ENCODE measurements at regions not wholly inside any gene's neighbourhood (a gene's known extent, or its start where the extent isn't known, plus 50 kb on each side); places are given as distances from the start of the nearest gene placed in this dataset.
"Not testable (repeated sequence)": the region's sequence is repeated elsewhere in the genome, so short reads cannot be mapped to it uniquely, and the experiment has no call there.

GRCh38 chr9:7653262-7653661, 146.3 kb downstream of the DMAC1 start:
- Histone ChIP-seq H3K27me3 (ENCODE audit: insufficient read depth, low read length, poor library complexity, severe bottlenecking) (no peaks in the 10 kb centered on the region), H3K4me3 (ENCODE audit: low read length) (no peak overlapping the region), H3K36me3 (ENCODE audit: insufficient read depth, low read length) (no peaks in the 10 kb centered on the region), H3K27ac (ENCODE audit: low read depth, low read length) (no peak overlapping the region), H3K9me3 (ENCODE audit: low read length) (no peaks in the 10 kb centered on the region), H3K4me1 (ENCODE audit: insufficient read depth, low read length) (no peaks in the 10 kb centered on the region)
- Mint-ChIP-seq H3K9me3 (peaks cover 0 to 2% (median 0%) of the 10 kb centered on the region in 5 donors), H3K27me3 (no peaks in the 10 kb centered on the region), H3K4me3 (no peak overlapping the region), H3K36me3 (peaks cover 0 to 3% (median 0%) of the 10 kb centered on the region in 3 donors), H3K4me1 (peaks cover 0 to 5% (median 5%) of the 10 kb centered on the region in 3 donors), H3K27ac (no peak overlapping the region)
- POLR2A ChIA-PET: interaction anchor here (0.6 kb wide), 1 partner anchor 24 kb away, joined by 13 read pairs; no protein-coding TSS in a partner anchor
- DNase-seq: no peak
- CTCF ChIA-PET: no interaction called here

- Mint-ChIP-seq H3K4me1 (no peaks in the 10 kb centered on the region), H3K9me3 (peaks cover 0 to 4% (median 3%) of the 10 kb centered on the region in 5 donors), H3K27ac (no peak overlapping the region), H3K36me3 (peaks cover 0 to 3% (median 0%) of the 10 kb centered on the region in 3 donors), H3K4me3 (no peak overlapping the region), H3K27me3 (peaks cover 0 to 2% of the 10 kb centered on the region in 2 donors)
- no peaks in the 10 kb centered on the region for H3K27me3 ChIP-seq (ENCODE audit: insufficient read depth, low read length, poor library complexity, severe bottlenecking)
- no peaks in the 10 kb centered on the region for H3K4me1 ChIP-seq (ENCODE audit: insufficient read depth, low read length)
- no peak overlapping the region for H3K4me3 ChIP-seq (ENCODE audit: low read length)
- ChIA-PET CTCF (no interaction called here), POLR2A (no interaction called here)
- H3K9me3 ChIP-seq (ENCODE audit: low read length): no peaks in the 10 kb centered on the region
- no peaks in the 10 kb centered on the region for H3K36me3 ChIP-seq (ENCODE audit: insufficient read depth, low read length)
- DNase-seq: no peak
- no peak overlapping the region for H3K27ac ChIP-seq (ENCODE audit: low read depth, low read length)
Measured at GRCh38 chr9:7640231-7640630, 159.3 kb downstream of the DMAC1 start.

GRCh38 chr9:7639471-7639870, 160.1 kb downstream of the DMAC1 start:
- no peaks in the 10 kb centered on the region for H3K36me3 Mint-ChIP-seq
- CTCF ChIA-PET: no interaction called here

DNA sequence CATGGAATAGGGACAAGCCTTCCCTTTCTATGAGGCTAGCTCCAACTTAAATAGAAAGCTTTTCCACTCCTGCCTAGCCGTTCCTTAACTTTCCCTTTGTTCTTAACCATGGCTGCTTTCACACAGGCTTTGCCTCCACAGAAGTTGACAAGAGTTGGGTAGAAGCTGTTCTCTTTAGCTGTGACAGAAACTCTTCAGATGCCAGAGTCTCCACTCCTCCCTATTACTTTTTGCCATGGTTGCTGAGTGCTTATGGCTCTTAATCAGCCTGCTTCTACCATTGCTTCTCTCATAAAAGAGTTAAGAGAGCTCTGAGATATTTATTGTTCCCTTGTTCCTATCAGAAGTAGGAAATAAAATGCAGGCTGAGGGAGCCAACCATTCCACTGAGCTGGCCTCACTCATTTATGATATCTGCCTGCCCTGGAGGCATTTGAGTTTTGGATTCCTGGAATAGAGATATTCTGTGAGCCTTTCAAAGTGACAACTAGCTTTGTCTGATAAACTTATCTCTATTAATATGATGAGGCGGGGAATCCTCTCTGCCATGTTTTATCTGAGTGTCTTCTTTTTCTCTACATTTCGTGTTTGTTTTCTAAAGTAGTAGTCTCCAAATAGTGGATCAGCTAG, 162.6 kb downstream of the DMAC1 start:
- Histone ChIP-seq H3K27me3 (ENCODE audit: insufficient read depth, low read length, poor library complexity, severe bottlenecking) (no peaks in the 10 kb centered on the region), H3K4me3 (ENCODE audit: low read length) (no peak overlapping the region), H3K27ac (ENCODE audit: low read depth, low read length) (no peak overlapping the region), H3K9me3 (ENCODE audit: low read length) (no peaks in the 10 kb centered on the region), H3K36me3 (ENCODE audit: insufficient read depth, low read length) (no peaks in the 10 kb centered on the region), H3K4me1 (ENCODE audit: insufficient read depth, low read length) (no peaks in the 10 kb centered on the region)
- Mint-ChIP-seq H3K4me1 (no peaks in the 10 kb centered on the region), H3K36me3 (peaks cover 0 to 3% (median 0%) of the 10 kb centered on the region in 3 donors), H3K9me3 (peaks cover 0 to 3% (median 0%) of the 10 kb centered on the region in 5 donors), H3K27me3 (peaks cover 0 to 2% of the 10 kb centered on the region in 2 donors), H3K4me3 (no peak overlapping the region), H3K27ac (peak overlapping the region in 1 of 8 donors; percentile 5)
- POLR2A ChIA-PET: interaction anchor here (0.7 kb wide), 1 partner anchor 11 kb away, joined by 3 read pairs; no protein-coding TSS in a partner anchor
- CTCF ChIA-PET: no interaction called here
- DNase-seq: no peak

More at GRCh38 chr9:7639471-7639870, 160.1 kb downstream of the DMAC1 start:
- Mint-ChIP-seq H3K27me3 (peaks cover 0 to 2% of the 10 kb centered on the region in 2 donors), H3K4me3 (no peak overlapping the region), H3K9me3 (no peaks in the 10 kb centered on the region), H3K27ac (no peak overlapping the region), H3K4me1 (no peaks in the 10 kb centered on the region)
- no peak overlapping the region for H3K4me3 ChIP-seq (ENCODE audit: low read length)
- no peaks in the 10 kb centered on the region for H3K9me3 ChIP-seq (ENCODE audit: low read length)
- no peaks in the 10 kb centered on the region for H3K4me1 ChIP-seq (ENCODE audit: insufficient read depth, low read length)
- H3K27ac ChIP-seq (ENCODE audit: low read depth, low read length): no peak overlapping the region
- H3K36me3 ChIP-seq (ENCODE audit: insufficient read depth, low read length): no peaks in the 10 kb centered on the region
- H3K27me3 ChIP-seq (ENCODE audit: insufficient read depth, low read length, poor library complexity, severe bottlenecking): no peaks in the 10 kb centered on the region
- POLR2A ChIA-PET: no interaction called here
- DNase-seq: no peak

- Mint-ChIP-seq H3K36me3 (peaks cover 0 to 9% (median 0%) of the 10 kb centered on the region in 3 donors), H3K27ac (no peak overlapping the region), H3K9me3 (peaks cover 0 to 9% (median 6%) of the 10 kb centered on the region in 5 donors), H3K27me3 (peaks cover 0 to 2% of the 10 kb centered on the region in 2 donors), H3K4me1 (no peaks in the 10 kb centered on the region), H3K4me3 (no peak overlapping the region)
- H3K27ac ChIP-seq (ENCODE audit: low read depth, low read length): no peak overlapping the region
- H3K36me3 ChIP-seq (ENCODE audit: insufficient read depth, low read length): no peaks in the 10 kb centered on the region
- DNase-seq: no peak
- POLR2A ChIA-PET: interaction anchor here (0.7 kb wide), 1 partner anchor 10 kb away, joined by 3 read pairs; no protein-coding TSS in a partner anchor
- H3K27me3 ChIP-seq (ENCODE audit: insufficient read depth, low read length, poor library complexity, severe bottlenecking): no peaks in the 10 kb centered on the region
- H3K9me3 ChIP-seq (ENCODE audit: low read length): no peaks in the 10 kb centered on the region
- H3K4me3 ChIP-seq (ENCODE audit: low read length): no peak overlapping the region
- H3K4me1 ChIP-seq (ENCODE audit: insufficient read depth, low read length): no peaks in the 10 kb centered on the region
- CTCF ChIA-PET: no interaction called here
Measured at GRCh38 chr9:7636309-7636708, 163.3 kb downstream of the DMAC1 start.

DNA sequence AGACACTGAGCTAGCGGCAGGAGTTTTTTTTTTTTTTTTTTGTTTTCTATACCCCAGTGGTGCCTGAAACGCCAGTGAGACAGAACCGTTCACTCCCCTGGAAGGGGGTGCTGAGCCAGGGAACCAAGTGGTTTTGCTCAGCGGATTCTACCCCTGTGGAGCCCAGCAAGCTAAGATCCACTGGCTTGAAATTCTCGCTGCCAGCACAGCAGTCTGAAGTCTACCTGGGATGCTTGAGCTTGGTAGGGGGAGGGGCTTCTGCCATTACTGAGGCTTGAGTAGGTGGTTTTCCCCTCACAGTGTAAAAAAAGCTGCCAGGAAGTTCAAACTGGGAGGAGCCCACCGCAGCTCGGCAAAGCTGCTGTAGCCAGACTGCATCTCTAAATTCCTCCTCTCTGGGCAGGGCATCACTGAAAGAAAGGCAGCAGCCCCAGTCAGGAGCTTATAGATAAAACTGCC, 173.0 kb downstream of the DMAC1 start:
- Mint-ChIP-seq H3K36me3 (peaks cover 0 to 41% (median 6%) of the 10 kb centered on the region in 3 donors), H3K27ac (peak overlapping the region in 6 of 8 donors; percentile 11 to 80 (median 64)), H3K4me1 (peaks cover 23 to 28% (median 25%) of the 10 kb centered on the region in 3 donors), H3K4me3 (peak overlapping the region; percentile 59 to 87 (median 73)), H3K9me3 (peaks cover 8 to 35% (median 29%) of the 10 kb centered on the region in 5 donors)
- not testable (repeated sequence) for H3K27ac ChIP-seq (ENCODE audit: low read depth, low read length); H3K36me3 ChIP-seq (ENCODE audit: insufficient read depth, low read length); H3K27me3 Mint-ChIP-seq; H3K27me3 ChIP-seq (ENCODE audit: insufficient read depth, low read length, poor library complexity, severe bottlenecking); H3K9me3 ChIP-seq (ENCODE audit: low read length)
- Histone ChIP-seq H3K4me1 (ENCODE audit: insufficient read depth, low read length) (peaks cover 18% of the 10 kb centered on the region), H3K4me3 (ENCODE audit: low read length) (peak overlapping the region; percentile 39)
- CTCF ChIA-PET: interaction anchor here (2.4 kb wide), 1 partner anchor 12 kb away, joined by 6 read pairs; no protein-coding TSS in a partner anchor
- POLR2A ChIA-PET: interaction anchor here (0.6 kb wide), 1 partner anchor 10 kb away, joined by 3 read pairs; no protein-coding TSS in a partner anchor
- DNase-seq: peak; percentile 6 to 75 (median 60)

GRCh38 chr9:7622481-7622880, 177.1 kb downstream of the DMAC1 start:
- H3K27me3 ChIP-seq (ENCODE audit: insufficient read depth, low read length, poor library complexity, severe bottlenecking): no peaks in the 10 kb centered on the region
- no peak overlapping the region for H3K4me3 ChIP-seq (ENCODE audit: low read length)
- H3K4me3 Mint-ChIP-seq: no peak overlapping the region
- no peak for DNase-seq
- peaks cover 0 to 4% (median 0%) of the 10 kb centered on the region in 3 donors for H3K36me3 Mint-ChIP-seq
- no peaks in the 10 kb centered on the region for H3K9me3 ChIP-seq (ENCODE audit: low read length)
- no peaks in the 10 kb centered on the region for H3K36me3 ChIP-seq (ENCODE audit: insufficient read depth, low read length)
- ChIA-PET POLR2A (no interaction called here), CTCF (no interaction called here)
- H3K27ac Mint-ChIP-seq: no peak overlapping the region
- no peaks in the 10 kb centered on the region for H3K27me3 Mint-ChIP-seq
- H3K4me1 ChIP-seq (ENCODE audit: insufficient read depth, low read length): peaks cover 18% of the 10 kb centered on the region
- H3K27ac ChIP-seq (ENCODE audit: low read depth, low read length): no peak overlapping the region
- H3K9me3 Mint-ChIP-seq: peaks cover 0 to 8% (median 0%) of the 10 kb centered on the region in 5 donors
- H3K4me1 Mint-ChIP-seq: peaks cover 21 to 22% (median 21%) of the 10 kb centered on the region in 3 donors

GRCh38 chr9:7615344-7615743, 184.2 kb downstream of the DMAC1 start:
- no peak for DNase-seq
- Histone ChIP-seq H3K4me1 (ENCODE audit: insufficient read depth, low read length) (peaks cover 21% of the 10 kb centered on the region), H3K4me3 (ENCODE audit: low read length) (no peak overlapping the region), H3K9me3 (ENCODE audit: low read length) (no peaks in the 10 kb centered on the region), H3K36me3 (ENCODE audit: insufficient read depth, low read length) (no peaks in the 10 kb centered on the region), H3K27ac (ENCODE audit: low read depth, low read length) (no peak overlapping the region), H3K27me3 (ENCODE audit: insufficient read depth, low read length, poor library complexity, severe bottlenecking) (no peaks in the 10 kb centered on the region)
- Mint-ChIP-seq H3K27ac (no peak overlapping the region), H3K27me3 (peaks cover 0 to 1% of the 10 kb centered on the region in 2 donors), H3K9me3 (no peaks in the 10 kb centered on the region), H3K4me1 (peaks cover 21 to 36% (median 30%) of the 10 kb centered on the region in 3 donors), H3K4me3 (no peak overlapping the region), H3K36me3 (peaks cover 0 to 5% (median 2%) of the 10 kb centered on the region in 3 donors)
- CTCF ChIA-PET: interaction anchor here (1.6 kb wide), 1 partner anchor 11 kb away, joined by 6 read pairs; no protein-coding TSS in a partner anchor
- POLR2A ChIA-PET: no interaction called here

All from CD8-positive, alpha-beta memory T cell (primary cell).